Endothelial cell of hepatic sinusoid (primary cell): ENCODE measurements at regions not wholly inside any gene's neighbourhood (a gene's known extent, or its start where the extent isn't known, plus 50 kb on each side); places are given as distances from the start of the nearest gene placed in this dataset.

Source experiments
- in situ Hi-C: cut with HindIII; loops from 2 replicates; pipeline ENCODE4 v1.10.0; 2017; ENCODE audit warnings: low sequenced_read_pairs

GRCh38 chr11:70501051-70501901 lies 102.9 kb downstream of the CTTN start:
- in situ Hi-C loops, result no loop called here

- in situ Hi-C loops, result no loop called here
Observed at GRCh38 chr11:70501933-70502540, 103.7 kb downstream of the CTTN start.

DNA sequence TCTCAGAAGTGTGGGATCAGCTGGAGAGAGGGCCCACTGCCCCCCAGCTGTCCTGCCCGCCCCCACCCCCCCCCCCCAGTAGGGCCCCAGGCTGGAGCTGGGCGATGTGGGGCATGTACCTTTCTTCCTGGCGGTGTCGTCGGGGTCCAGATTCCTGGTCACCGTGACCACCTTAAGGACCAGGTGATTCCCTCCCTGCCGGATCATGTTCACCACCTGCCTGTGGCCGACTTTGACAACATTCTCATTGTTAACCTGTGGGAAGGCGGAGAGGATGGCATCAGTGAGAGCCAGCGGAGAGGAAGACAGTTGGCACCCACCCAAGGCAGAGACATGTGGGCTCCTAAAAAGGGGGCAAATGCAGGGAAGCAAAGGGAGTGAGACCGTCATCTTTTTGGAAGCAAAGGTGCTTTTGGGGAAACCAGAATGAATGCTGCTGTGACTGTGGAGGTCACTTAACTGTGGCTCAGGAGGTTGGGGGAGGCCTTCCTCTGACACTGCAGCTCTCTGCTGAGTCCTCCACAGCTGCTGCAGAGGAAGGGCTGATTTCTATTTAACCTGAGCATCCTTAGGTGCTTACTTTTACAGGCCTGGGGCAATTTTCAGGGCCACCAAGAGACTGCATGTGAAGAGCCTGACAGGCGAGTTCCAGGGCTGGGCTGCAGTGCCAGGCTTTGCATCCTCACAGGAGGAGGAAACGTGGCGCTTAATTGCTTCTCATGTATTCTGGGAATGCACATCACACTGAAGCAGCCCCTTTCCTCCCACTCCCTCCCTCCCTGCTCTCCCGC lies 104.5 kb downstream of the CTTN start:
- in situ Hi-C loops, result no loop called here

DNA sequence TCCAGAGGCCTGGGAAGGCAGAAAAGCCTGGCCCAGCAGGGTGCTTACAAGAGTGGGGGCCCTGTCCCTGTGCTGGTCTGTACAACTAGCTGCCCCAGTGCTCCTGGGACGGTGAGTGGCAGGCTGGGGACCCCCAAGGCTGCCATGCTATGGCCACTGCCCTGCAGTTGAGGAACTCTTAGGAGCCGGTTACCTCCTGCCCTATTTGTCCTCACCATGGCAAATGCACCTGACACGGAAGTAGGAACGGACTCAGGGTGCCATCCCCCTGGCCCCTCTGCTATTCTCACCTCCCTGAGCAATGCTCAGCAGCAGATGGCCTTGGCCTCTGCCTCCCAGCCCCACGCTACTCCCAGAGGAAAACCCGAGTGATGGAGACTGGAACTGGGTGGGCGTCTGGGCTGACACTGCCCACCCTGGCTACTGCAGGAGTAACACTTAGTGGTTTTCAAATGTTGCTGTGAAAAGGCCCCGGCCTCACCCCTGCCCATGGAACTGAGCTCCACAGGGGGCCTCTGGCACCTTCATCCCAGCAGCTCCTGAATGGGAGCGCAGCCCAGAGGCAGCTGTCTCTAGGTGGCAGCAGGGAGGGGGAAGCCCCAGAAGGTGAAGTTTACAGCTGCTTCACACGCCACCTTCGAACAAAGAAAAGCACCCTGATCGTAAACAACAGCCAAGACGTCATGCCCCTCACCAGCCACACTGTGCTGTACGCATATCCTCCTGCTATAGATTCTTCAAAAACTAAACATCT lies 105.3 kb downstream of the CTTN start:
- in situ Hi-C loops, result no loop called here

DNA sequence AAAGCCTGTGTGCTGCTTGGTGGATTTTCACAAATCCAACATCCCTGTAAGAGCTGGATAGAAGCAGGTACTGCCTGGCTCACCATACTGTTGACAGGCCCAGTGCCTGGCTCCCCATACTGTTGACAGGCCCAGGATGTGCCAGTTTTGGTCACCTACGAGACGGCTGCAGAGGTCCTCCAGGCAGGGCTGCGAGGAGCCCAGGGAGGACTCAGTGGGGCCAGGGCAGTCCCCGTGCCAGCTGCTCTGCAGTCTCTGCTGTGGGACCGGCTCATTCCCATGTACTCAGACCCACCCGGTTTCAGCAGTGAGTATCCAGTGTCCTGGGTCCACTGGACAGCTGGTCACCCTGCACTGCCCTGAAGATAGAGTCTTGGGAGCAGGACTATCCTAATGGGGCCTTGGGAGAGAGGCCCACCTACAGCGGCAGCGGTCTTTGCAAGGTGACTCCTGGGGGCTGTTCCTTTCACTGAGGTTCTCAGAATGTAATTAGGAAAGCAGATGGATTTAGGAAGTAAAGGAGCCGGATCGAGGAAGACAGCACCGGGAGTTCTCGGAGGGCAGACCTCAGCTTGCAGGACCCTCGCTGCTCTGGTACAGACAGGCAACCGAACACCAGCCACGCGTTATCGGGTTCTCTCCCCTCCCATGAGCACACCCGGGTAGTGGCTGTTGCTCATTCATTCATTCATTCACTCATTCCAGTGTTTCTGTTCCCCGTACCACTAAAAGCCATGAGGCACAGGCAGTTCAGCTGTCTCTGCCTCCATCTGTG lies 106.1 kb downstream of the CTTN start:
- in situ Hi-C loops, result no loop called here

DNA sequence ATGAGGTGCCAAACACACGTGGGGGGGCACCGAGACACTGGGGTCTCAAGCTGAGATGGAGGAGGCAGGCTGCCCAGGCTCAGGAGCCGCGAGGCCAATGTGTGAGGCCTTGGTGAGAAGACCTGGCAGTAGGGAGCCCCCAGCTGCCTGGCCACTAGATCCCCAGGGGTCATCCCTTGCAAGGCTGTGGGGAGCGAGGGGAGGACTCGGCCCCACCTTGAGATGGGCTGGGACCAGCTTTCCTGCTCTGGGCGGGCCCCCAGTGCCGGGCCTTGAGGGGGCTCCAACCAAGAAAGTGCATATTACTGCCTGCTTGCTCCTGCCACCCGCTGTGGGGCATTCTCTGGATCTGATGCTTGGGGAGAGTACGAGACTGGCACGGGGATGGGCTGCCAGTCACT lies 107.0 kb downstream of the CTTN start:
- in situ Hi-C loops, result no loop called here

DNA sequence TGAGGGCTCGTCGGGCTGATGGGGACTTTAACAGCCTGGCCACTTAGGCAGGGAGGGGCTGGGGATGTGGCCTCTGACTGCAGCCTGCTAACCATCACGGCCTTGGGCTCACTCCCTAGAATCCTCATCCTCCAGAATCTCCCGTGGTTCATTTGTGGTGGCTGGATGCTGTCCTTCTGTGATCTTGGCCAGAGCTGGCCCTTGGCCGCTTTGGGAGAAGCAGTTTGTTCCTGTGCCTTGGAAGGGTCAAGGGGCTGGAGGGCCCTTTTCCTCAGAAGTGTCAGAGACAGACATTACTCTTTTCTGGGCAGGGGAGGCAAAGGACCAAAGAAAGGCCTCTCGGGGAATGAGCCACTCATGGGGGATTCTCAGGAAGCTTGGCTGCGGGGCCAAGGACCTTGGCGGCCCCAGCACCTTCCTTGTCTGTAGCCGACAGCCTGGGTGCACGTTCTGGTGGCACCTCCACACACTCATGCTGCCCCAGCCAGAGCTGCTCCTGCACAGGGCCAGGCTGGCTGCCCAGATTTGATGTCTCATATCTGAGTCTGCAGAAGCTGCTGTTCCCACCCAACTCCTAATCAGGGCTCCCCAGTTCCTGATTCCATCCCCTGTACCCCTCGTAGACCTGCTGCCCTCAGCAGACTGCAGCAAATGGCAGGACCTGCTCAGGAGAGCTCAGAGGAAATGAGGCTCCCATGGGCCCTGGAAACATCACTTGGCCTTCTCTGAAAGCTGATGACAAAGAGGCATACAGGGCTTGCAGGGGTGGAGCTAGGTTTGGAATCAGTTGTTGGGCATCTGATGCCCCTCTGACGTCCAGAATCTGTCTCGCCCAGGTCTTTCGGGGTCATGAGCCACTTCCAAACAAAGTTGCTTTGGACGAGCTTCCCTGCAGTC lies 107.7 kb downstream of the CTTN start:
- in situ Hi-C loops, result no loop called here

GRCh38 chr11:70506658-70506970 lies 108.3 kb downstream of the CTTN start:
- in situ Hi-C loops, result no loop called here

- in situ Hi-C loops, result no loop called here
Observed at GRCh38 chr11:70506986-70507385, 108.7 kb downstream of the CTTN start.

DNA sequence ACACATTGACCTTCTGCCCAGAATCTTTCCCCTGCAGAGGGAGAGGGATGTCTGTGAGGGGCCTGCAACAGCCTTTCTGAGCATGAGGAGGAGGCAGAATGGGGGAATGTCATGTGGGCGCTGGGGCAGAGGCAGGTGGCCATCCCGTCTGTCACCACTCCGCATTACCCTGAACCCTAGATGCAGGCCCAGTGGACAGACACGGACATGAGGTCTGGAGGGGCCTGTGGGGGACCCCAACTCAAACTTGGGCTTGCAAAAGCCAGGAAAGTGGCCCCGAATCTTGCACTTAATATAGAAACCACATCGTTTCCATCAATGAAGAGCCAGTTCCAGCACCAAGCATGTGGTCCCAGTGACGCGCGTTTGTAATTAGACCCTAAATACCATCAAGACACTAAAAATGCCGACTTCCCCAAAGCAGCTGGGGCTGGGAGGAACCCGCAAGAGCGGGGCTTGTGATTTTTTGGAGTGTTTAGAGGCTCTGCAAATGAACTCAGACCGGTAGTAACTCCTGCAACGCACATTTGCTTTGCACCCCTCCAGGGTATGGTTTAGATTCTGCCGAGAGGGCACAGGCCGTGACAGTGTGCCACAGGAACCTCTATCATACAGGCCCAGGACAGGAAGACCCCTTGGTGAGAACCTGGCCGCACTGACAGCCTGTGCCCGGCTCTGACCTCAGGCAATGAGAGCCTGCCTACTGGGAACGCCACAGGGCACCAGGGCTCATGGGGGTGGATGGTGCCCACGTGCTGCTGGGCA lies 109.3 kb downstream of the CTTN start:
- in situ Hi-C loops, result no loop called here

GRCh38 chr11:70508231-70508480 lies 109.8 kb downstream of the CTTN start:
- in situ Hi-C loops, result no loop called here

DNA sequence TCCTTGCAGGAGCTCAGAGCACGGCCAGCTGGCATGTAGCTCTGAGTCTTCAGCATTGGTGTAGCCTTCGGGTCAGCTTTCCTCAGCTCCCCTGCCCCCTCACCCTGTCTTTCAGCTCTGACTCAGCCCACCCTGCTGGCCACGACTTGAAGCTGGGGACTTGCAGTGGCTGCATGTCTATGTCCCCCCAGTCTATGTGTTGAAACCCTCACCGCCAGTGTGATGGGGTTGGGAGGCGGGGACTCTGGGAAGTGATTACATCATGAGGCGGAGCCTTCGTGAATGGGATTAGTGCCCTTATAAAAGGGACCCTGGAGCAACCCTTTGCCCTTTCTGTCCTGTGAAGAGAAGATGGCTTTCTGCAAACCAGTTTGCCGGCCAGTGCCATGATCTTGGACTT lies 111.1 kb downstream of the CTTN start:
- in situ Hi-C loops, result no loop called here

- in situ Hi-C loops, result no loop called here
Observed at GRCh38 chr11:70510106-70510505, 111.8 kb downstream of the CTTN start.

DNA sequence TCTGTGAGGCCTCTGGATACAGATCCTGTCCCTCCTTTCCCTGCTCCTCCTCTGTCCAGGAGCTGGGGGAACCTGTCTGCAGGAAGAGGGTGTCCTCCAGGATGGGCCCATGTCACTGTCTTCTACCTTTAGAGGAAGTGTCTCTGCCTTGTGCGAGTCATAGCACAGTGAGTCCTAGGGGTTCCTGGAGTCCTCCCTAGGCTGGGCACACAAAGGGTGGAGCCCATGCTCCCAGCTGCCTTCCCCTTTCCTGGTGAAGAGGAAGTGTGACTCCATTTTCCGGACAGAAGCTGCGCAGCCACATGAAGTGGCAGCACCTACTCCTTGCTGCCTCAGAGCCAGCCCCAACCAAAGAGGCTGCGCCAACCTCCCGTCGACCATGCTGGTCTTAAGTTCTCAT lies 112.2 kb downstream of the CTTN start:
- in situ Hi-C loops, result no loop called here

DNA sequence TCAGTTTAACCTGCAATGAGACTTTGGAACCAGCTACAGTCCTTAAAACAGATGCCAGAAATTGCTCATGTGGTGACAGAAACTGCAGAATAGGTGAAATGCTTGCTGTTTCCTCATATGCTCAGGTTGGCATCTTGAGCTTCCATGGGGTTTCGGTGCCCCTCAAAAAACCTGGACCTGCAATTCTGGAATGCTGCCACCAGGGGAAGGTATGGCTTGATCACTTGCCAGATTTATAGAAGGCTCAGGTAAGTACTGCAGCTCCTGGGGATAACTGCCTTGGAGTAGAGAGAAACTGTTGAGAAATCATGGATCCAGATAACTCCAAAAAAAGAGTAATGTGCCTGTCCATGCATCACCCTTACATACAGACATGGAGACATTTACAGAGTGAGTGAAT lies 113.0 kb downstream of the CTTN start:
- in situ Hi-C loops, result no loop called here

- in situ Hi-C loops, result no loop called here
Observed at GRCh38 chr11:70512716-70513115, 114.4 kb downstream of the CTTN start.

- in situ Hi-C loops, result no loop called here
Observed at GRCh38 chr11:70517203-70517602, 118.9 kb downstream of the CTTN start.

GRCh38 chr11:70517988-70518907 lies 119.9 kb downstream of the CTTN start:
- in situ Hi-C loops, result no loop called here
